CD4-positive, CD25-positive, alpha-beta regulatory T cell (primary cell): ENCODE measurements at regions not wholly inside any gene's neighbourhood (a gene's known extent, or its start where the extent isn't known, plus 50 kb on each side); places are given as distances from the start of the nearest gene placed in this dataset.

ENCODE experiments used
- ATAC-seq, 2 donors: fragments of 150-1000 bp; cut with Tn5 transposase; one replicate each; pipeline ENCODE4 v1.10.0; 2021; ENCODE audit warnings: low read depth in 2 of 2, moderate number of reproducible peaks in 2 of 2, moderate library complexity in 1 of 2
- DNase-seq, 3 donors: peaks; one replicate each; pipeline versions ENCODE4 v3.0.0 to v3.0.0-alpha.2; 2012 to 2022; ENCODE audit warnings: mixed read lengths in 1 of 3
- H3K27ac ChIP-seq: one replicate; pipeline ENCODE4 v1.7.0; 2013; ENCODE audit warnings: mild to moderate bottlenecking, low read length; ENCODE audit not compliant: insufficient read depth, poor library complexity, severe bottlenecking
- H3K27me3 ChIP-seq: one replicate; pipeline ENCODE4 v1.7.0; 2013; ENCODE audit warnings: low read length; ENCODE audit not compliant: control insufficient read depth, insufficient read depth
- H3K36me3 ChIP-seq: one replicate; pipeline ENCODE4 v1.7.0; 2013; ENCODE audit warnings: mild to moderate bottlenecking, low read length, moderate library complexity; ENCODE audit not compliant: control insufficient read depth, insufficient read depth
- H3K4me1 ChIP-seq: 2 replicates; pipeline ENCODE4 v1.7.0; 2013; ENCODE audit warnings: mild to moderate bottlenecking, low read length; ENCODE audit not compliant: insufficient read depth, control insufficient read depth, poor library complexity, severe bottlenecking
- H3K4me3 ChIP-seq: one replicate; pipeline ENCODE4 v1.7.0; 2013; ENCODE audit warnings: low read depth, mild to moderate bottlenecking, low read length, moderate library complexity
- H3K9me3 ChIP-seq, 2 experiments: 1 replicate in 1 of 2; 2 replicates in 1 of 2; pipeline ENCODE4 v1.7.0; 2013; ENCODE audit warnings: low read length in 2 of 2, mild to moderate bottlenecking in 1 of 2, moderate library complexity in 1 of 2; ENCODE audit not compliant: control insufficient read depth in 2 of 2
- H3K27ac Mint-ChIP-seq, 3 donors: one replicate each; pipeline ENCODE4 v1.8.0; 2020 to 2022; ENCODE audit warnings: mild to moderate bottlenecking in 3 of 3, mixed read lengths in 3 of 3, moderate library complexity in 2 of 3
- H3K27me3 Mint-ChIP-seq: one replicate; pipeline ENCODE4 v1.8.0; 2022; ENCODE audit warnings: mild to moderate bottlenecking, mixed read lengths
- H3K36me3 Mint-ChIP-seq: one replicate; pipeline ENCODE4 v1.8.0; 2020; ENCODE audit warnings: mixed read lengths
- H3K4me1 Mint-ChIP-seq, 4 donors: one replicate each; pipeline ENCODE4 v1.8.0; 2020 to 2022; ENCODE audit warnings: mixed read lengths in 4 of 4, mild to moderate bottlenecking in 1 of 4
- H3K4me3 Mint-ChIP-seq, 4 donors: one replicate each; pipeline ENCODE4 v1.8.0; 2020 to 2022; ENCODE audit warnings: mild to moderate bottlenecking in 4 of 4, mixed read lengths in 4 of 4, moderate library complexity in 3 of 4
- H3K9me3 Mint-ChIP-seq, 7 donors: one replicate each; pipeline ENCODE4 v1.8.0; 2020 to 2022; ENCODE audit warnings: mixed read lengths in 7 of 7, mild to moderate bottlenecking in 3 of 7, moderate library complexity in 2 of 7

DNA sequence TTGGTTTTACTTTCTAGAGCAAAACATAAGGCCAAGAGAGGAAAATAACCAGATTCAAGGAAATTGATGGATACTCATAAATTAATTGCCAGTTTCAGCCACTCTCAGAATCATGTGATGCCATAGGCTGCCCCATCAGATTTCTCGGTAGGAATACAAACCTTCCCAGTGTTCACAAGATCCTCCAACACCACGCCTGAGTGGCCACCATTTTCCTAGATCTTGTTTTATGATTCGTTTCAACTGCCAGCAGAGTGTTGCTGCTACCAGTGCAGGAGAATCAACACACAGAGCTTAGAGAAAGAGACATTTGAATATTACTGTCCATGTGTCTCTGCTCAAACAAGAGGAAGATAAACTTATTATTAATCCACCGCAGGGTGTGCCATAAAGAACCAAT, 434.2 kb upstream of the CDH4 start:
- no peaks in the 10 kb centered on the region for H3K36me3 Mint-ChIP-seq
- H3K27ac ChIP-seq: no peak overlapping the region
- H3K27ac Mint-ChIP-seq: no peak overlapping the region
- no peak overlapping the region for H3K4me3 Mint-ChIP-seq
- H3K27me3 ChIP-seq: peaks cover 1% of the 10 kb centered on the region
- H3K4me1 ChIP-seq: no peaks in the 10 kb centered on the region
- DNase-seq (no peak), ATAC-seq (no peak)
- H3K4me3 ChIP-seq: no peak overlapping the region
- no peaks in the 10 kb centered on the region for H3K9me3 ChIP-seq
- H3K36me3 ChIP-seq: no peaks in the 10 kb centered on the region
- peaks cover 4% of the 10 kb centered on the region for H3K27me3 Mint-ChIP-seq
- H3K4me1 Mint-ChIP-seq: no peaks in the 10 kb centered on the region
- peaks cover 0 to 3% (median 0%) of the 10 kb centered on the region in 7 donors for H3K9me3 Mint-ChIP-seq

DNA sequence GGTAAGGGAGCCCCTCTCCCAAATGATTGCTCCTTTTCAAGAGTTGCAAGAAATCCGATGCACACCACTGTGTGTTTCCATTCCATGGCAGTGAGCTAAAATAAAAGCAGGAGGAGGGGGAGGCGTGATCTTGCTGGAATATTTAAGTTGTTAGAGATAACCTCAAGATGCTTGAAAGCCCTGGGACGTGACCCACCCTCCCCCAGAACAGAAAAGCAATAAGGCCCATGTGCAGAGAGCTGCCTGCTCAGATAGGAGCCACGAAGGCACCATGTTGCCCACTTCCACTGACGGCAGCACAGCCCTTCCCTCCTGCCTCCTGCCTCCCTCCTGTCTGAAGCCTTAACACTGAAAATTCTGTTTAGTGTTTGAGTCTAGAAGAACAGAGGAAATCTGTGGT, 432.6 kb upstream of the CDH4 start:
- no peak for ATAC-seq
- Mint-ChIP-seq H3K27me3 (peaks cover 4% of the 10 kb centered on the region), H3K4me1 (no peaks in the 10 kb centered on the region), H3K4me3 (no peak overlapping the region), H3K9me3 (peaks cover 0 to 3% (median 0%) of the 10 kb centered on the region in 7 donors), H3K27ac (no peak overlapping the region), H3K36me3 (no peaks in the 10 kb centered on the region)
- no peak overlapping the region for H3K27ac ChIP-seq
- H3K36me3 ChIP-seq: no peaks in the 10 kb centered on the region
- H3K4me3 ChIP-seq: no peak overlapping the region
- no peak for DNase-seq
- no peaks in the 10 kb centered on the region for H3K9me3 ChIP-seq
- H3K4me1 ChIP-seq: no peaks in the 10 kb centered on the region
- peaks cover 1% of the 10 kb centered on the region for H3K27me3 ChIP-seq

DNA sequence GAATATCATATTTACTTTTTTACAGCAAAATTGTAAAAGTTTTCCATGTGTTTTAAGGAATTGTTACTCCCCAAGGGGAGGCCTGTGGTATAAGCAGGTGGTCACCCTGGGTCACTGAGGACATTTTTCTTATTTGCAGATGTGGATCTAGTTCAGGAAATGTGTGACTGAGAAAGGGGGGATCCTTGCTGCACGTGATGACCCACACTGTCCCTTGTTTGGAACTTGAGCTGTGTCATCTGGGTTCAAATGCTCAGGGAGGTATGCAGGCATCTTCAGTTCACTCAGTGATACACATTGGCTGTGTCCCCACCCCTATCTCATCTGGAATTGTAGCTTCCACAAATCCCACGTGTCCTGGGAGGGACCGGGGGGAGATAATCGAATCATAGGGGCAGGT, 431.9 kb upstream of the CDH4 start:
- DNase-seq: no peak
- Mint-ChIP-seq H3K9me3 (peaks cover 0 to 3% (median 0%) of the 10 kb centered on the region in 7 donors), H3K4me3 (no peak overlapping the region), H3K4me1 (no peaks in the 10 kb centered on the region), H3K36me3 (no peaks in the 10 kb centered on the region), H3K27me3 (peaks cover 4% of the 10 kb centered on the region), H3K27ac (no peak overlapping the region)
- H3K36me3 ChIP-seq: no peaks in the 10 kb centered on the region
- H3K9me3 ChIP-seq: no peaks in the 10 kb centered on the region
- no peak overlapping the region for H3K4me3 ChIP-seq
- no peak for ATAC-seq
- no peak overlapping the region for H3K27ac ChIP-seq
- no peaks in the 10 kb centered on the region for H3K4me1 ChIP-seq
- peaks cover 1% of the 10 kb centered on the region for H3K27me3 ChIP-seq

DNA sequence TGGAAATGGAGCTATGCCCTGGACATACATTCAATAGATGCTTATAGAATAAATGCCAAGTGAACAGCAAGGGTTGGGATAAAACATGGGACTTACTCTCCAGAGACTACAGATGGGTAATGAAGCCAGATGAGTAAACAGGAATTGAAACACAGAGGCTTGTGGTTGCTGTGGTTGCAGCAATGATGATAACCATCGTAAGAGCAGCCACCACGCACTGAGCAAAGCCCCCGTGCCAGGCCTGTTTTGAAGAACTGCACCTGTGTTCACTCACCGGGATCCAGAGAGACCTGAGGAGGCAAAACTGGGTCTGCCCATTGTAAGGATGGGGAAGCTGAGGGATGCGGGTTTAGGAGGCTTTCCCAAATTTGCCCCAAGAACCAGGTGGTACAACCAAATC, 431.1 kb upstream of the CDH4 start:
- Mint-ChIP-seq H3K27ac (no peak overlapping the region), H3K4me3 (no peak overlapping the region)

DNA sequence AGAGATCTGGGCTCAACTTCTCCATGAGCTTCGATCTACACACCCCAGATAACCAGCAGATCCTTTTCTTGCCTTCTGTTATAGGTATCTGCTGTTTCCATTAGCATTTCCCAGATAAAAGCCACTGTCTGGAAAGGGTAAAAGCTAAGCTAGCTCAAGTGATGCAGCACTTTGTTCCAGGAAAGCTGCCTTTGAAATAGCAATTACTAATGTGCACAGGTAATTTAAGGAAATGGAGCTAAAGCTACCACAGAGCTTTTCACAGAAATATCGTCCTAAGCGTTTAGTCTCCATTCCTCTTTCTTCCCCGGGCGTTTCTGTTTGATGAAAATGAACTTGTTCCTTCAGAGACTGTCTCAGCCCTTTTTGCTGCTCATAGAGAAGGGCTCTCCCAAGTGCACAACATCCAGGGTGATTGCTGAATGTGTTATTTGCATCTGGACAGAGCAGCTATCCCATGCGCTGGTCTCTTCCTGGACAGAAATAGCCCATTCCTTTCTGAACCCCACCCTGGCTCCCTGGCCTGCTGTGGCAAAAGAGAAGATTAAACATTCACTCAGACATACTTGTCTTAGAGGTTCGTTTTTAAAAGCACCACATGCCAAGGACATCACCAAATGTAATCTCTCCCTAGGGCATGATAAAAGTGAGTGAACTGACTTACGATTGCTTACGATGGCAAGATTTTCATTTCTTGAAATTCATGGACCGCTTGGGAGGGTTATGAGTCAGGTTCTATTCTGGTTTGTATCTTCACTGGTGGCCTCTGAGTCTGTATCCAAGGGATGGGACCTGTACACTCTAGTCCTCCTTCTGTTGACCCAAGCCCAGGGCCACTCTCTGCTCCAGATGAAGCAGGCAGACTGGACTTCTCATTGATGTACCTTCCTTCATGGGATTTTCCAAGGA, 429.1 kb upstream of the CDH4 start:
- H3K27ac Mint-ChIP-seq: no peak overlapping the region
- Histone ChIP-seq H3K27me3 (peaks cover 1% of the 10 kb centered on the region), H3K4me3 (no peak overlapping the region), H3K27ac (no peak overlapping the region), H3K4me1 (no peaks in the 10 kb centered on the region), H3K9me3 (no peaks in the 10 kb centered on the region), H3K36me3 (no peaks in the 10 kb centered on the region)
- no peak overlapping the region for H3K4me3 Mint-ChIP-seq
- DNase-seq (no peak), ATAC-seq (no peak)
- H3K4me1 Mint-ChIP-seq: no peaks in the 10 kb centered on the region
- H3K9me3 Mint-ChIP-seq: peaks cover 0 to 3% (median 0%) of the 10 kb centered on the region in 7 donors
- peaks cover 6% of the 10 kb centered on the region for H3K27me3 Mint-ChIP-seq
- no peaks in the 10 kb centered on the region for H3K36me3 Mint-ChIP-seq

More for the DNA sequence above, 431.1 kb upstream of the CDH4 start:
- Histone ChIP-seq H3K27ac (no peak overlapping the region), H3K27me3 (peaks cover 1% of the 10 kb centered on the region), H3K36me3 (no peaks in the 10 kb centered on the region), H3K4me3 (no peak overlapping the region), H3K9me3 (no peaks in the 10 kb centered on the region), H3K4me1 (no peaks in the 10 kb centered on the region)
- H3K4me1 Mint-ChIP-seq: no peaks in the 10 kb centered on the region
- no peak for DNase-seq
- no peaks in the 10 kb centered on the region for H3K36me3 Mint-ChIP-seq
- H3K27me3 Mint-ChIP-seq: peaks cover 4% of the 10 kb centered on the region
- H3K9me3 Mint-ChIP-seq: peaks cover 0 to 3% (median 0%) of the 10 kb centered on the region in 7 donors
- ATAC-seq: no peak

DNA sequence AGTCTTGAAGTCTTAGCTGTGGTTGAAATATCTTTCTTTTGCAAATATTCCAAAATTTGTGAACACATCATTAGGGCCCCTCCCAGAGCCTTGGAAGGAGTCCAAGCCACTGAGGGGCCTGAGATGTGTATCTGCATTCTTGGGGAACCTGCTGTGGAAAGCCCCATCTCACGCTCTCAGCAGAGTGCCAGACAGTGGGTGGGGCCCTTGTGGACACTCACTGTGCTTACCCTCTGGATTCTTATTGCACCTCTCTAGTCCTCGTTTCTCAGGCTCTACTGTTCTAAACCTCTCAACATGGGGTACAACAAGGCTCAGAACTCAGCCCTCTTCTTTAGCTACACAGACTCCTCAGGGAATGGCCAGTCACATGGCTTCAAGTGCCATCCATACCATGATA, 416.2 kb upstream of the CDH4 start:
- Histone ChIP-seq H3K4me3 (no peak overlapping the region), H3K27ac (no peak overlapping the region), H3K9me3 (no peaks in the 10 kb centered on the region), H3K36me3 (no peaks in the 10 kb centered on the region), H3K4me1 (no peaks in the 10 kb centered on the region), H3K27me3 (peaks cover 4% of the 10 kb centered on the region)
- H3K27ac Mint-ChIP-seq: no peak overlapping the region
- DNase-seq (no peak), ATAC-seq (no peak)
- H3K9me3 Mint-ChIP-seq: peaks cover 0 to 8% (median 2%) of the 10 kb centered on the region in 7 donors
- H3K4me3 Mint-ChIP-seq: no peak overlapping the region
- H3K4me1 Mint-ChIP-seq: no peaks in the 10 kb centered on the region
- H3K36me3 Mint-ChIP-seq: no peaks in the 10 kb centered on the region
- H3K27me3 Mint-ChIP-seq: no peaks in the 10 kb centered on the region

DNA sequence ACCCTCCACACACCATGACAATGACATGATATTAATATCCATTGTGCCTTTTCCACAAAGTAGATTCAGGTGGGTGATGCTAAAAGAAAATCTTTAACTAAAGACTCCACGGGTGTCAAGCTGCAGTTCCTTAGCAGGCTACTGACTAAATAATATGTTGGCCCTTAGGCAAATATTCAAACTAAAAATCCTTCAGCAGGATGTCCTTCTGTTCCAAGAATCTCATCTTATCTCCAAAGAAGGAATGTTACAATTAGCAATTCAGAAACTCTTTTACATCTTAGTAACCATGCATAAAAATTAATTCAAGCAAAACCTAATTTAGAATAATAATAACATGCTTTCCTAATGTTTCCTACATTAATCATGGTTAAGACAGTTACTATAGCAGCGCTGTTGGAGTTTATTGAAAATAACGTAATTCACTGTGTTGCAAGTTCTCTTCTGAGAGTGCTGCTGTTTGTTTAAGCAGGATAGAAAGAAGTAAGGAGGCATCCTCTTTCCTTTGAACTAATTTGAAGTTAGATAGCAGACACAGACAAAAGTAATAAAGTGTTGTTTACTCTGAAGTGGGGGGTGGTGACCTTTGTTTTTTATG, 414.8 kb upstream of the CDH4 start:
- no peaks in the 10 kb centered on the region for H3K36me3 ChIP-seq
- DNase-seq (no peak), ATAC-seq (no peak)
- no peak overlapping the region for H3K27ac Mint-ChIP-seq
- H3K4me1 Mint-ChIP-seq: no peaks in the 10 kb centered on the region
- H3K4me1 ChIP-seq: no peaks in the 10 kb centered on the region
- H3K4me3 ChIP-seq: no peak overlapping the region
- no peak overlapping the region for H3K4me3 Mint-ChIP-seq
- peaks cover 0 to 8% (median 0%) of the 10 kb centered on the region in 7 donors for H3K9me3 Mint-ChIP-seq
- no peaks in the 10 kb centered on the region for H3K9me3 ChIP-seq
- H3K27me3 Mint-ChIP-seq: no peaks in the 10 kb centered on the region
- H3K36me3 Mint-ChIP-seq: no peaks in the 10 kb centered on the region
- peaks cover 2% of the 10 kb centered on the region for H3K27me3 ChIP-seq
- no peak overlapping the region for H3K27ac ChIP-seq

DNA sequence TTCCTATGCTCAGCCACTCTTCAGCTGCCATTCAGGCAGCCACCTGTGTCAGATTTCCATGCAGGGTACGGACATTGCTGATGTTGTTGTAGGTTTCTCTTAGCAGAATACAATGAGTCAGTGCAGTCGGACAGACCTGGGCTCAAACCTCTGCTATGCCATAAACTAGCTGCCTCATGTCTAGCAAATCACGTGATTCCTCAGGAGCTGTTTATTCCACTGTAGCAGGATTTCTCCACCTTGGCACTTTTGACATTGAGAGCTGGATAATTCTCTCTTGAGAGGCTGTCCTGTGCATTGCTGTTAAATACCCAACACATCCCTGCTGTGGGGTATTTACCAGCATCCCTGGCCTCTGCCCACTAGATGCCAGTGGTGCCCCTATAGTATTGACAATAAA, 413.8 kb upstream of the CDH4 start:
- Histone ChIP-seq H3K9me3 (no peaks in the 10 kb centered on the region), H3K27me3 (peaks cover 2% of the 10 kb centered on the region), H3K36me3 (no peaks in the 10 kb centered on the region), H3K27ac (no peak overlapping the region), H3K4me1 (no peaks in the 10 kb centered on the region), H3K4me3 (no peak overlapping the region)
- ATAC-seq (no peak), DNase-seq (no peak)
- Mint-ChIP-seq H3K4me3 (no peak overlapping the region), H3K27me3 (no peaks in the 10 kb centered on the region), H3K4me1 (no peaks in the 10 kb centered on the region), H3K36me3 (no peaks in the 10 kb centered on the region), H3K27ac (no peak overlapping the region), H3K9me3 (peaks cover 0 to 8% (median 0%) of the 10 kb centered on the region in 7 donors)
